Nucleus accumbens (tissue), 56 donors: ENCODE measurements at regions not wholly inside any gene's neighbourhood (a gene's known extent, or its start where the extent isn't known, plus 50 kb on each side); places are given as distances from the start of the nearest gene placed in this dataset.

Experiments
- DNase-seq, 56 donors: peaks; one replicate each; lab custom pipeline; 2025; lab: John Stamatoyannopoulos, UW

- DNase-seq = no peak
Observed at GRCh38 chr13:74825152-74825937, 656.6 kb downstream of the TBC1D4 start.

GRCh38 chr13:74820809-74821208 is 661.2 kb downstream of the TBC1D4 start:
- DNase-seq = no peak

- DNase-seq = no peak
Observed at GRCh38 chr13:74819549-74819948, 662.4 kb downstream of the TBC1D4 start.

DNA sequence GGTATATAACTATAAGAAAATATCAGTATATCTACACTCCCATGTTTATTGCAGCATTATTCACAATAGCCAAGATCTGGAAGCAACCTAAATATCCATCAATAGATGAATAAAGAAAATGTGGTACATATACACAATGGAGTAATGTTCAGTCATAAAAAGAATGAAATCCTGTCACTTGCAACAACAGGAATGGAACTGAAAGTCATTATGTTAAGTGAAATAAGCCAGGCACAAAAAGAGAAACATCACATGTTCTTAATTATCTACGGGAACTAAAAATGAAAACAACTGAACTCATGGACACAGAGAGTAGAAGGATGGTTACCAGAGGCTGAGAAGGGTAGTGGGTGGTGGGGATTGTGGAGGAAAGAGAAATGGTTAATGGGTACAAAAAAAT is 665.2 kb downstream of the TBC1D4 start:
- DNase-seq = no peak

DNA sequence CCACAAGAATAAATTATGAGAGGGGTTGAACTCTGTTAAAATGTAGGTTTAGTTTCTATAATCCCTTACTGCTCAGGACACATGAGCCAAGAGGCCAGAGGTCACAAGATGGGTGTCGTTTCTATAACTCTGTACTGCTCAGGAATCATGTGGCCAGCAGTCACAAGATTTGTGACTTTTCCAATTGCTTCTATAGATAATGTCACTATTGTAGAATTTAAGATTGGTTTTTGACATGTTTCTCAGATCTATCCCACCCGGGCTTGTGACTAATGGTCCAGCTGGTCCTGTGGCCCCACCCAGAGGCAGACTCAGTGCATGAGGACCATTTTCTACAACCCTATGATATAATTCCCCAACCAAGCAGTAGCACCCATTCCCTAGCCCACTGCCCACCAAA is 662.0 kb upstream of the KLF12 start:
- DNase-seq = peak in 10 of 56 donors; percentile 1 to 35 (median 11)

DNA sequence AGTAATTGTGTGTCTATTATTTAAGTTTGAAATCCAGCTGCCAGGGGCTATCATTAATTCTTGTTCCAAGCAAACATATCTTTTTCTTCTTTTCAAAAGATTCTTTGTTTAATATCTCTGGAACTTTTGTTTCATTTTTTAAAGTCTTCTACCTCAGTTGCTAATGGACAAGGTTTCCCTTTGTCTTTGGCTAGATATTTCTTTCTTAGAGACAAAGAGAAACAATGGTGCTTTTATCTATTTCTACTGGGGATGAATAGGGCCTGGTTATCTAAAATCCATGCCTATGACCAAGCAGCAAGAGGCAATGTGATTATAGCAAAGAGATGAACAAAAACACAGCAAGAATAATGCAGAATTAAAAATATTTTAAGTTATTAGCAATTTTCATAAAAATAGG is 661.3 kb upstream of the KLF12 start:
- no peak for DNase-seq

DNA sequence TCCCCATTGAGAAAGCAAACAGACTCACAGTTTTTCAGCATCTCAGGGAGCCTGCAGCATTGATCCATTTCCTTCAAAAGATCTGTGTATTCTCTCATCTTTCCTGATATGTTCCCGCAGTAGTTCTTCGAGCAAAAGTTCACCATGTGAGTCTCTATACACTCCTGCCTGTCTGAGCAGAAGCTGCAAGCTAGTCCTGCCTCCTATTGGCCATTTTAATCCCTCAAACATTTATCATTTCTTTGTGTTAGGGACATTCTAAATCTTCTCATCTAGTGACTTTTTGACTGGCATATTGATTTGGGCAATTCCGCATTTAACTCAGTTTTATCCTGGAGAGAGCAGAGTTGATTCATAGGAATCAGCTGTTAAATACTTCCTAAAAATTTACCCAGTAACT is 660.4 kb upstream of the KLF12 start:
- no peak for DNase-seq

DNA sequence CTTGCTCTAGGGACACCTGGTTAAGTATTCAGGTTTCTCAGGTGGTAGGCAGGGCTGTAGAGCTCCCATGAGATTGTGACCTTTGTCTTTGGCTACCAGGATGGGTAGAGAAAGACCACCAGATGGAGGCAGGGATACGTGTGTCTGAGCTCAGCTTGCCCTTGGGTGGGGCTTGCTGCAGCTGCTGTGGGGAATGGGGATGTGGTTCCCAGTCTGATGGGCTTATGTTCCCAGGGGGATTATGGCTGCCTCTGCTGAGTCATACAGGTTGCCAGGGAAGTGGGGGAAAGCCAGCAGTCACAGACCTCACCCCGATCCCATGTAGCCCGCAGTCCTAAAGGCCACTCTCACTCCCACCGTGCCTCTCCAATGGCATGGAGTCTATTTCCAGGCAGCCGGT is 659.9 kb upstream of the KLF12 start:
- DNase-seq = peak in 1 of 56 donors; percentile 2

DNA sequence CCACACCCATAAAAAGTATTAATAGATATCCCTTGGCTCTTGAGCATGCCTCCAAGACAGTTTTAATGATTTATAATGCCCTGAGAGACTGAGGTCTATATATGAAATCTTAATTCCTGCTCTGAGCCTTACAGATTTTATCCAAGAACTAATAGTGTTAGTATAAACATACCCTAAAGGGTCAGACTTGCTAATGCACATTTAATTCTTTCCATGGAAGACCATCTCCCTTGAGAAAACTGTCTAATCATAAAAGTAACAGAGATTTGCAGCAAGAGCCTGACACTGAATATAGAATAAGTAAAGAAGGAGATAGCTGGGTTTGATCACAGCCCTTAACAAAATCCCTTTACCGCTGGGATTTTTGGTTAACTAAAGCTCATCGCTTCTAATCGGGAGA is 650.8 kb upstream of the KLF12 start:
- DNase-seq = no peak

- DNase-seq = no peak
Observed at GRCh38 chr13:74778946-74779345, 644.7 kb upstream of the KLF12 start.

- no peak for DNase-seq
Observed at GRCh38 chr13:74778087-74778486, 643.9 kb upstream of the KLF12 start.

GRCh38 chr13:74774264-74774663 is 640.1 kb upstream of the KLF12 start:
- DNase-seq = no peak

DNA sequence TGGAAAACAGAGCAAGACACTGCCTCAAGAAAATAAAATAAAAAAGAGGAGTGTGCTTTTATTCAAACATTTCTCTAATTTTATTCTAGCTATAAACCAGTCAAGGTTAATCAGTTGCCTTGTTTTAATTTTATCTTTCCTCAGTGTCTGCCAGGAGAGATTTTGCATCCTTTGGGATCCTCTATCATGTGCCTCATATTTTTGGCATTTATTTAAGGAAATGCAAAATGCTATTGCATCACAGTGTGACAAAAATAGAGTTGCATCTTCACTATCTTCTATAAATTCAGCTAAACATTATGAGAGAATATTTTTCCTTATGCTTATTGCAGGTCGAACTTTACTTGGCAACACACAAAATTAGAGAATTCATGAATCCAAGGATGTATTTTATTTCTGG is 639.0 kb upstream of the KLF12 start:
- no peak for DNase-seq

- no peak for DNase-seq
Observed at GRCh38 chr13:74771964-74772363, 637.8 kb upstream of the KLF12 start.

DNA sequence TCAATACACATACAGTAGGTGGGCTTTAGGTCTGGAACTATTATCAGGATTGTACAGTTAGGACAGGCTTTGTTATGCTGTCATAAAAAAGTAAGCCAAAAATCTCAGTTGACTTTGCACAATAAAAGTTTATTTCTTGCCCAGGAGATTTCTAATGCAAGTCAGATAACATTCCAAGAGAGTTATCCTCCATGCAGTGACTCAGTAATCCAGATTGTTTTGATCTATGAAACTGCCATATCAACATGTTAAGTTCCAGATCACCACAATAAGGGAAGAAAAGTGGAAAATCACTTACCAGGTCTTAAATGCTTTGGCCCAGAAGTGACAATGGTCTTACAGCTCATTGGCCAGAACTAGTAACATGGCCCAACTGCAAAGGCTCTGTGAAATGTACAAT is 636.2 kb upstream of the KLF12 start:
- no peak for DNase-seq

GRCh38 chr13:74769333-74769732 is 635.1 kb upstream of the KLF12 start:
- DNase-seq = no peak

GRCh38 chr13:74768521-74769085 is 634.4 kb upstream of the KLF12 start:
- DNase-seq = no peak

DNA sequence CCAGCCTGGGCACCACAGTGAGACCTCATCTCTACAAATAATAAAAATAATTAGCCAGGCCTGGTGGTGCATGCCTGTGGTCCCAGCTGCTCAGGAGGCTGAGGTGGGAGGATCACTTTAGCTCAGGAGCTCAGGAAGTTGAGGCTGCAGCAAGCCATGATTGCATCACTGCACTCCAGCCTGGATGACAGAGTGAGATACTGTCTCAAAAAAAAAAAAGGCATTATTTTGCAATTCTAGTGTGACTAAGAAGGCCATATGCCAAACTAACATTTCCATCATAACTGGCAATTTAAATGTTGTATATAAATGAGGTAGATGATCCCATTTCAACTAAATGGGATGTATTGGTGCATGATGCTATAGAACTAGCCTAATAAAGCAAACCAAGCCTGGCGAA is 632.8 kb upstream of the KLF12 start:
- no peak for DNase-seq

GRCh38 chr13:74765955-74766354 is 631.8 kb upstream of the KLF12 start:
- no peak for DNase-seq

- no peak for DNase-seq
Observed at GRCh38 chr13:74761801-74762757, 627.9 kb upstream of the KLF12 start.

DNA sequence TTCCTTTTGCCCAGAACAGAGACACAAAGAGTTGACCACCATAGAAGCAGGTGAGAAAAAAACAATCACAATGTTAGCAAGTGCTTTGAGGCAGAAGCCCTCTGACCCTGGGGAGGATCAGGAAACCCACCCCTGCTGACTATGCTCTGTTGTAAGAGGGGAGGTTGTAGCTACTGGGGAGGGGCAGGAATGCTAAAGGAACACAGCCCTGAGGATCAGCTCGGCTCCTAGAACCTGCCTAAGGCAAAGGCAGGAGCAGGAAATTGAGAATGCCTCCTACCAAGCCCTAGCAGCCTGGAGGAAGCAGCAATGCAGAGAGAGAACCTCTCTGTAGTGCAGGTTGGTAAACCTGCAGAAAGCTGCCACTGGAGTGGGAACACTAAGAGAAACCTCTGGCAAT is 624.0 kb upstream of the KLF12 start:
- DNase-seq = no peak
